Amniotic epithelial cell (primary cell): ENCODE measurements at regions not wholly inside any gene's neighbourhood (a gene's known extent, or its start where the extent isn't known, plus 50 kb on each side); places are given as distances from the start of the nearest gene placed in this dataset.

ENCODE experiments used
- DNase-seq: peaks from one replicate; pipeline ENCODE4 v3.0.0-alpha.2; 2010; ENCODE audit warnings: low read depth

- peak; percentile 81 for DNase-seq
These were observed 265.5 kb downstream of the PTPRC start for GRCh38 chr1:198904321-198904720.

DNA sequence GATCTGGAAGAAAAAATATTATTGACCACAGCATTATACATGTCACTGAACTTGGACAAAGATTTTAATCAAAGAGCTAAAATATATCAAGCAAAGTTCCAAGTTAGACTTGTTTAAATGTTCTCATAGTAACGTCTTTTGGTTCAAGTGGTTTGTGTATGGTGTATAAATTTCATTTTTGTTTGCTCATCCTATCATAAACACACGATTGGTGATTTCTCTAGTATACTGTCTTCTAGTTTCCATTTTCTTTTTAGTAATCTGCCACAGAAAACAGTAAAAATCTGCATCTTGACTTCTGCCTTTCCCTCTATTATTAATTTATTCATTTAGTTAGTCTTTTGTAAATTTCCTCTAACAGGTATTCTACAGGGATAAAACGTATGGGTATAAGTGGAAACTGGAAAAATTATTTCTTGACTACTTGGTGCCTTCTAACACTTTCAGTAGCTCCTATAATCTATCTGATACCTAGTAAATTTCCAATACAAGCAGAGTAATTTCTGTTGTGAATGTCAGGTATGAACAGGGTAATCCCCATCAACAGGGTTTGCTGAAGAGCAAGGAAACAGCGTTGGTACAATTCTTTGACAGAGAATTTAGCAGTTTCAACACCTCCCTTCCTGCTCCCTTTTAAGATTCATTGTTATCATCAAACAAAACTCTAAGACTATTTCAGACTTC is 268.0 kb downstream of the PTPRC start:
- DNase-seq = no peak

DNA sequence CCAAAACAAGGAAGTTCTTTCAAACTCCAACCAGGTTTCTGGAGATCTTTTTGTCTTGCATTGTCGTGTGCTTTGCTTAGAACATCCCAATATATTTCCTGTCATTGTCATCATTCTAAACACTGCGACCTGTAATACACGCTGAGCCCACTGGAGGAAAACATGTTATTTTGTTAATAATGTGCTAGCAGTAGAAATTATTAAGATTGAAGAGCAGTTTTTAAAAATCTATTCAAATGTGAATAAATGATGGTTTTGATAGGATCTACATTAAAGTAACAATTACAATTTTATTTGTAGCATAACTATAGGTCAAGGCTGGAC is 268.5 kb downstream of the PTPRC start:
- DNase-seq = no peak

DNA sequence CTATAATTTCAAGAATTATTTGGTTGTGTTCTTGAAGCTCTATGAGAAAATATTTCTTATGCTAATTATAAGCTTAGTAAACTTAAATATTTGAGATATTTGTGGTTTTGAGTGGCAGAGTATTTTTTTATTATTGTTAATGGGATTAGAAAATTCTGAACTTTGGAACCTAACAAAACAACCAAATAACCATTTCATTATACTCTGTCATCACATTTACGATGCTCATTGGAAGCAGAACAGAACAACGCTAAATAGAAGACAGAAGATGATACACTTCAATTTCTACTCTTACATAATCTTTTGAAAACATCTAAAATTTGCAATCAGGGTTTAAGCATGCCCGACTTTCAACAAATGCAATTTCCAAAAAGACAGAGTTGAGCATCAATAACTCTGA is 270.2 kb downstream of the PTPRC start:
- no peak for DNase-seq

- peak; percentile 74 for DNase-seq
These were observed 271.1 kb downstream of the PTPRC start for GRCh38 chr1:198909973-198910372.

- DNase-seq = no peak
These were observed 272.0 kb downstream of the PTPRC start for GRCh38 chr1:198910816-198911215.

DNA sequence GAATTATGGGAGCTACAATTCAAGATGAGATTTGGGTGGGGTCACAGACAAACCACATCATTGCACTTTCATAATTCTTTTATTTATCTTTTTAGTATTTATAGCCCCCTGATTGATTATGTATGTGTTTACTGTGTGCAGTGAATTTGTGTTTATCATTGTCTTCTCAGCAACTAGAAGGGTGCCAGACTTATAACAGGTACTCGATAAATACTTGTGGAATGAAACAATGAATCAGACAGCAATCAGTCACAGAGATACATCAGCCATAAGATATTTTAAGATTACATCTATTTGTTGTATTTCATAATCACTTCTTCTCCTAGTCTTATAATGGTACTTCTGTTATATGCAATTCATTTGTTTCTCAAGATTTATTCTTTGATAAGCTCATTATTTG is 273.2 kb downstream of the PTPRC start:
- DNase-seq = no peak

GRCh38 chr1:198913667-198914066 is 274.8 kb downstream of the PTPRC start:
- no peak for DNase-seq

- DNase-seq = no peak
These were observed 276.7 kb downstream of the PTPRC start for GRCh38 chr1:198915327-198916231.

DNA sequence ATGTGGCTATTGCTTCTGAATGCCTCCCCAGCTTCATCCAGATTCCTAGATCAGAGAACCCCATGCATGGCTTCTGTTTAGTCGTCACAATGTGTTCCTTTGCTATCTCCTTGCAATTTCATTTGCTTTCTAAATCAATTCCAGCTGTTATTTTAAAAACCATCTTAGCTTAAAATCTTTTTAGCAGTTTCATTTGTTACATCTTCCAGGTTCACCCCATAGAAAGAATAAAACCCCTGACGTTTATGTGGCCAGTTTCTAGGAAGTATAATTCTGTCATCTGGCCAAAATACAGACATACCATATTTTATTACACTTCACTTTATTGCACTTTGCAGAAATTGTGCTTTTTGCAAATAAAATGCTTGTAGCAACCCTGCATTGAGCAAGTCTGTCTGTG is 278.4 kb downstream of the PTPRC start:
- DNase-seq = no peak

GRCh38 chr1:198918920-198919319 is 280.1 kb downstream of the PTPRC start:
- DNase-seq = peak; percentile 44

- peak; percentile 65 for DNase-seq
These were observed 281.0 kb downstream of the PTPRC start for GRCh38 chr1:198919667-198920398.

GRCh38 chr1:198922638-198923430 is 284.0 kb downstream of the PTPRC start:
- no peak for DNase-seq

- no peak for DNase-seq
These were observed 285.2 kb downstream of the PTPRC start for GRCh38 chr1:198923993-198924392.

- no peak for DNase-seq
These were observed 286.7 kb downstream of the PTPRC start for GRCh38 chr1:198925567-198925966.

- no peak for DNase-seq
These were observed 288.3 kb downstream of the PTPRC start for GRCh38 chr1:198927129-198927528.

GRCh38 chr1:198929111-198929604 is 290.3 kb downstream of the PTPRC start:
- no peak for DNase-seq

- peak; percentile 45 for DNase-seq
These were observed 291.2 kb downstream of the PTPRC start for GRCh38 chr1:198929961-198930599.

DNA sequence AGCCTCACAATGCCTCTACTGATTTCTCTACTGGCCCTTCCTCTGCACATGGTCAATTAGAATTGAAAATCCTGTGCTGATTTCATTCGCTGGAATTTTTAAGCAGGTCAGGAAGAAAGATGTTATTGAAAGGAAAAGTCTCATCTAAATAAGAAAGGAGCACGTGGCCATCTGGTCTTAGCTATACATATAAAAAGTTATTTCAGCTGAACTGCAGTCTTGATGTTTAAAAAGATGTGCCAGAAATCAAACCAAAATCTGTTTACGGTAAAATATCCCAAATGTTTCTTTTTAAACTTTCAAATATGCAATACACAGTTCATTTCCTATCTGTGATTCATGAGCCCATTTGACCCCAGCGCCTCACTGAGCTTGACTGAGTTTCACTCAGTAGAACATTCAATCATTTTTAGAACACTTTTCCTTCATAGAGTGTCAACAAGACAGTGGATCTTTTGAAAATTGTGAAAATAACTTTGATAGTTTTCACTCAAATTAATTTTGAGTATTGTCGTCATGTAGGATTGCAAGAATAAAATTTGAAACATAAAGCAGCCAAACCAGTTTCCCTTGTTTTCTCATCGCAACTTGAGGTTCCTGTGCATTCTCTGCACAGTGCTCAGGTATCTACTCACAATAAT is 293.6 kb downstream of the PTPRC start:
- DNase-seq = peak; percentile 47

DNA sequence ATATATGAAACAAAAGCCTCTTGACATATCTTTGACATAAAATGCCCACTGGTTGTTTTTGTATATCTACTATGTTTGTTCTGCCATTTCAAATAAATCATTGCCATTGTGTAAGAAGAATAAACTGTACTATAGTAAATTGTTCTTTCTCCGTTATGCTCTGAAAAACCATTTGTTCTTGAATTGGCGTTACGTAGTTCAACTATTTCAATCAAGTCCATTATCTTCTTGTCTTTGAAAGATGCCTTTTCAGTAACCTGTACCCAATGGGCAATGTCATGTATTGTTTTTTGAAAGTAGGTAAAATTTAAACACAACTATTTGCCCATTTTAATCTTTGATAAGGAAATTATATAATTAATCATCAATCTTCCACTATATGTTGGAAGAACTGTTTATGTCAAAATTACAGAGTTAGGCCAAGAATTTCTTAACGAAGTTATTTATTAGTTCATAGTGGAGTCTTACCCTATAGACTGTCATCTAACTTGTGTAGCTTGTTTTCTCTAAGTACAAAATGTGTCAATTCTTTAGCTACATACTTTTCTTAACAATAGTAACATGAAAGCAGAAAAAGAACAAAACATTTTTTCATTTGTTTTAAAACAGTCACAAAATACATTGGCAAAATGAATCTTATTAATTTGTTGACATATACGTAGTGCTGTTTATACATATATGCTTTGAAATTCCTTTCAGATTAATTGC is 294.8 kb downstream of the PTPRC start:
- peak; percentile 25 for DNase-seq
